ENCODE measurements at regions not wholly inside any gene's neighbourhood (a gene's known extent, or its start where the extent isn't known, plus 50 kb on each side); places are given as distances from the start of the nearest gene placed in this dataset.

DNA sequence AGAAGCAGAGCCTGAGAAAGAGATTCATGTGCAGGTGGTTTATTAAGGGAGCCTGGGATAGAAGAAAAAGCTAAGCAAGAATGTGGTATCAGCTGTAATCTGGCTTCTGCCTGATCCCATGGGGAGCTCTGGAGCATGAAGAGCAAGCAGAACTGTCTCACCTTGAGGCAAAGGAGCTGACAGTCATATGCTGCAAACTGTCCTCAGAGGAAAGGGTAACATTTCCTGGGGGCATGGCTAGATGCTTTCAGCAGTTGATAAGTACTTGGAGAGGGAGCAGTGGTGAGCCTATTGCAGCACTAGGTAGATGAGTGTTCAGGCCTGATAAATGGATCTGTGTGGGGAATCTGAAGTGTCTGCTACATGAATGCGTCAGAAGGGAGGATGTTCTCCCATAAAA, 621.5 kb upstream of the BTBD3 start:
- DNase-seq (ENCODE audit: low spot score), result no peak

DNA sequence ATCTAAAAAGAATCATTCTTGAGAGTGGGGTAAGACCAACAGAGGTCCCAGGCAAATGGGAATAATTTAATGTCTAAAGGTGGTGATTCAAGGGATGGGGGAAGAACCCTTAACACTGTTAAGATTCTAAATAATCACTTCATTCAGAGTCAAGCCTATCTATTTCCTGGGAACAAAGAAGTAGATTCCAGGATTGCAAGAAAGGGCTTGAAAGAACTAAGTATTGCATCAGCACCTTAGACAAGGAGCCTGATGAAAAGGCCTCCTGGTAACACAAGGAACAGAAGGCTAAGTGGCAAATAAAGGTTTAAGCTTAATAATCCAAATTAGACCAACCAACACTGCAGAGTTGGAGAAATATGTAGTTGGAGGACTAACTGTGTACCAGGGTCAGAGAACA, 620.7 kb upstream of the BTBD3 start:
- no peak for DNase-seq (ENCODE audit: low spot score)

DNA sequence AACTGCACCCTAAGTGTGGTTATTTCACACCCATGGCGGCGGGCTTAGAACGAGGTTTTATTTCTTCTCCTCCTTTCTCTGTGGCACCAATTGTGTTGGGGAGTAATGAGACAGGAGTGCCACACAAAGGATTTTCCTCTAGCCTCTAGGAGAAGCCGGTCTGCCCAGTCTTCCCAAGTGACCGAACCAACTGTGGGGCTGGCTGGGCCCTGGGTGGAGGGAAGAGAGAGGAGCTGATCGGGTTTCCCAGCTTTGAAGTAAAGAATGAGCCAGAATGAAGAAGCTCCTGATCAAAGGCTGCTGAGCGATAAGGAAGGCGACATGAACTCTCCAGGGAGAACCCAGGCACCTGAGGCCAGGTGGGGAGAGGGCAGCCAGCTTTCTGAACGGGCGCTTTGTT, 616.0 kb upstream of the BTBD3 start:
- DNase-seq (ENCODE audit: low spot score), result no peak

DNA sequence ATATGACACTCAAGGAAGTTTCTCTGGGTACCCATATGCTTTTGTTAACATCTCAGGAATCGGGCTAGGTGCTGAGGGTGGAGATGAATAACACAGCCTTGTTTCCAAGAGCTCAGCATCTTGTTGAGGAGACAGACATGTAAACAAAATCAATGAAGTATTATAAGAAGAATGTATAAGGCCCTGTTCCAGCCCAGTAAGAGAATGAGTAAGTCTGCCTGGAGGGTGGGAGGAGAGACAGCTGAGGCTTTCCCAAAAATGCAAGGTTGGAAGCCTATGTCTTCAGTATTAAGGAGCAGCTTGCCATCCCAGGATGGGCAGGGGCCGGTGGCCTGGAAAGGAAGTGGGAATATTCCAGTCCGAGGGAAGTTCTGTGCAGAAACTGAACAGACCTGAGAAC, 615.3 kb upstream of the BTBD3 start:
- DNase-seq (ENCODE audit: low spot score), result no peak

DNA sequence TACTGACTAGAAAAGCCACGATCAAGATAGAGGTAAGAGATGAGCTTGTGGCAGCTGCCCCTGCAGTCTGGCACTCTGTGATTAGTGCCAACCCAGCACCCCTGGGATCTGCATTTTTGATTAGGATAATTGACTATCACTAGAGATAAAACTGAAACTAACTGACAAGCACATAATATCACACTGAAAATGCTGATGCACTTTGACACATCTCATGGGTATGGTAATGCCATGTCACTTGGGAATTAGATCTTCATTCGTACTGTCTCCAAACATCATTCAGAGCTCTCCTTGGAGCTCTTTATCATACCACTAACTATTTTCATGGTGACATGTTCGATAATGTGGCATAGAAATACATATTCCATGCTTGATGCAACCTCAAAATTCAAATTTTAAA, 612.9 kb upstream of the BTBD3 start:
- DNase-seq (ENCODE audit: low spot score), result no peak

DNA sequence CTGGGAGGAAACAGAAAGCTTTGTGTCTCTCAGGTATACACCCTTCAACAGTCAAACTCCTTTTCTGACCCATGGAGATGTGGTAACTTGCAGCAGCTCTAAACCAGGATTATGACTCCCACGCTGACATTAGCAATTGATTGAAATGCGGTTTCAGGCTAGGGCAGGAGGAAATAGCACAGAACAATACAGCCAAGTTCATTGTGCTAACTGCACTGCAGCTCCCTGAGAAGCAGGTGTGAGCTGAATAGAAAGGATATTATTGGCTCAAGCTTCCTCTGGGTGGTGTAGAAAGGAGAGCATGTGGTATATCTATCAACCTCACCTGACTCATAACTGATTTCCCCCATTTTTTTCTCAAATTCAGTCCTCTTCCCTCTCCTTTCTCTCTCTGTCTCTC, 612.3 kb upstream of the BTBD3 start:
- peak; percentile 52 for DNase-seq (ENCODE audit: low spot score)

DNA sequence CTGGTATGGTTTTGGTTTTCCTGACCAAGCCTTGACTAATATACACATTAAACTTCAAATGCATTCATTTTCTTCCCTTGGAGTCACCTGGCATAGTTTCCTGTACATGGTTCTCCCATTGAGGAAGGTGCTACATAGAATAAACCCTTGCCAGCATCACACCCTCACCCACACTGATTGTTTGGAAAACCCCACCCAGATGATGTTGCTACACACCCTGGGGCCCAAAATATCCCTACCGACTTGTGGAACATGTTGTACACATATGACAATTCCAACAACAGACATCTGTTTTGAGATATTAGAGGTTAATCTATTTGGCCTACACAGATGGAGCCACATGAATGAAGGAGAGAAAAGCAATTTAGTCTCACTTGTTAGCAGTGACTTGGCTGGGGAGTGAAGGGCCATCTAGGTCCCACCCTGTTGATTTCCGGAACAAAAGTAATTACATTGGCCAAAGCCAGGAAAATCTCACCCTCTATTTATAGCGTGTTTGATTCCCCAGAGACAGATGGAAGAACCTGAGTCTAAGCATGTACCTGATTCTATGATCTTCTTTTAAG, 606.0 kb upstream of the BTBD3 start:
- no peak for DNase-seq (ENCODE audit: low spot score)

DNA sequence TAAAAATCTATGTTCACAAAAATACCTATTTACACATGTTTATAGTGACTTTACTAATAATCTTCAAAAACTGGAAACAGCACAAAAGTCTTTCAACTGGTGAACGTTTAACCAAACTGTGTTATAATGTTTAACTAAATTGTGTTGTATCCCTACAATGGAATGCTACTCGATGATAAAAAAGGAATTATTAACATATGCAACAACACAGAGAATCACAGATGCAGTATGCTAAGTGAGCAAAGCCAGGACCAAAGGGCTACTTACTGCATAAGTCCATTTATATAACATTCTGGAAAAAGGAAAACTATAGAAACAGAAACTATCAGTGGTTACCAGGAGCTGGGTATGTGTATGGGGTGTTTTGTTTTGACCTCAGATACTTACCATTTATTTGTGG, 602.2 kb upstream of the BTBD3 start:
- no peak for DNase-seq (ENCODE audit: low spot score)

DNA sequence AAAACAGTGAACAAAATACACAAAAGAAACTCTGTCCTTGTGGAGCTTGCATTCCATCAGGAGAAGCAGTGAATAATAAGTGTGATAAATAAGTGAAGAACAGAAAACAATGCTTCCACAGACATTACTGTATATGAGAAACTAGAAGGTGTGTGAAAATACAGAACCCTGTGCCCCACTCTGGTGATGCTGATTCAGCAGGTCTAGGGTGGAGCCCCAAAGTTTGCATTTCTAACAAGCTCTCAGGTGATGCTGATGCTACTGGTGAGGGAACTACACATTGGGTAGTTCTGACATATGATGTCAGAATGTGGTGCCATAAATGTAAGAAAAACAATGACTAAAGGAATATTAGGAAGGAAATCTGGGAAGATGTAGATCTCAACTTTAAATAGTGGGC, 601.4 kb upstream of the BTBD3 start:
- no peak for DNase-seq (ENCODE audit: low spot score)

DNA sequence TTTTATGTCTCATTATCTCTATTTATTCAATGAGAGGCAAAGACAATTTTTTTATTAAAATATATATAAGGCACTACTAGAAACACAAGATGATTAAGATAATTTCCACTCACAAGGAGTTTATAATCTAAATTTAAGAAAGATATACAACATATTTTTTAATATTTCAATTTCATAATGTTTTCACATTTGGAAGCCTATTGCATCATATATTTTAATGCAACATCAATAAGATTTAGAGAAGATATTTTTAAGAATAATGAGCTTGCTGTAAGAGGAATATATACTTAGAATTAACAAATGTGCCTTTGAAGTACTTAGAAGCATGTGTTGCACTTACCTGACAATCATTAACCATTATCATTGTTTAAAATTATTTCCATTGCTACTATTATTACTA, 597.7 kb upstream of the BTBD3 start:
- DNase-seq (ENCODE audit: low spot score), result no peak

DNA sequence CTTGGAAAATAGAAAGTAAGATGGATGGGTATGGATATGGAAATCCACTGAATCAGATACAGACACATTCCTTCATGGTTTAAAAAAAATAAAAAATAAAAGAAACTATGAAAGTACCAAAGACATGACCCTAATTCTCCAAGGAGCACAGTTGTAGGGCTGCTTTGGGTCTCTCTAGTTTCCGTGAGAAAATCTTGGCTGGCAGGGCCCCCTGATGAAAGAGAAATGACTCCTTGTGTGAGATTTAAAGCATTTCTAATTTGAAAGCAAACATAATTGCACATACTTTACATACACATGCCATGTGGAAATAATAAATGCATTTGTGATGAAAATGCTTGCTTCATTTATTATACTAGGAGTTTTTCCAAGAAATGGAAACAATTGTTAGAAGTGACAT, 593.9 kb upstream of the BTBD3 start:
- no peak for DNase-seq (ENCODE audit: low spot score)

DNA sequence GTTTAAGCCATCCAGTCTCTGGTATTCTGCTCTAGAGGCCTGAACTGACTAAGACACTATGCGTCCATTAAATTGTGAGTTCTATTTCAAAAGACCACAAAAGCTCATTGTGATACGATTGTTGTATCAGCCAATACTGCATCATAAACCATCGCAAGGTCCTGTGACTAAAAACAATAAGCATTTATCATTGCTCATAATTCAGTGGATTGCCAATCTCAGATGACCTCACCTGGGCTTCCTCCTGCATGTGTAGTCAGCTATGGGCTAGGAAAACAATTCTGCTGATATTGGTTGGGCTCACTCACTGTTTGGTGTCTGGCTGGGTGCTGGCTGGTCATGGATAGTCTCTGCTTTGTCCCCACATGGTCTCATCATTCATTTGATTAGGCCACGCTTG, 592.7 kb upstream of the BTBD3 start:
- DNase-seq (ENCODE audit: low spot score), result no peak

DNA sequence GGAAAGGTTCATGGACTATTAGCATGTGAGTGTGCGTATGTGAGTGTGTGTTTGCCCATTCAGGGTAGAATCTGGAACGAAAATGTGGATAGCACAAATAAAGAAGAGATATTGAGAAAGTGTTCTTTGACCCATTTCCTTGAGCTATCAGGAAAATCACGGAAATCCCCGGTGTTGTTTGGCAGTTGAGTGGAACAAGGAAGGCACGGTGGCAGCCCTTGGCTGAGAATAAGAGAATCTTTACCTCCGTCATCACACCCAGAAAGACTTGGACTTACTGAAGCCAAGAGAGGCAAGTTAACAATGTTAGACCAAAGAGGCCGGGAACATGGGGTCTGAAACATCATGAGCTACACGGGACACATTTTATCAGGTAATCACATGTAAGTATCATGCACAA, 588.9 kb upstream of the BTBD3 start:
- DNase-seq (ENCODE audit: low spot score), result no peak

DNA sequence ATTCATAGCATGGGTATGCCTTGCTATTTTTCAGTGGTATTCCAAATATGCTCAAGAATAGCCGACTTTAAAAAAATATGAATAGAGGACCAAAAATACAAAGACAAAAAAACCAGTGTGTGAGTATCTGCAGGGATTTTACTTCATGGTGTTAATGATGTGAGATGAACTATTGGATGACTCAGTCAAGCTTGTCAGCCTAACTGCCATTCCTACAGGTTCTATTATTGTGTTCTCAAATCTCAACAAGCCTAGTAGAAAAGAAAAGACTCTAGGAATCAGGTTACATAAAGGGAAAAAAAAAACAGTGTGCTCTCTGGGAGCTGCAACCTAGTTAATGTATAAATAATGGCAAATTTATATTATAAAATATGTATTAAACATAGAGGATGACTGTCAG, 588.4 kb upstream of the BTBD3 start:
- DNase-seq (ENCODE audit: low spot score), result peak; percentile 6

DNA sequence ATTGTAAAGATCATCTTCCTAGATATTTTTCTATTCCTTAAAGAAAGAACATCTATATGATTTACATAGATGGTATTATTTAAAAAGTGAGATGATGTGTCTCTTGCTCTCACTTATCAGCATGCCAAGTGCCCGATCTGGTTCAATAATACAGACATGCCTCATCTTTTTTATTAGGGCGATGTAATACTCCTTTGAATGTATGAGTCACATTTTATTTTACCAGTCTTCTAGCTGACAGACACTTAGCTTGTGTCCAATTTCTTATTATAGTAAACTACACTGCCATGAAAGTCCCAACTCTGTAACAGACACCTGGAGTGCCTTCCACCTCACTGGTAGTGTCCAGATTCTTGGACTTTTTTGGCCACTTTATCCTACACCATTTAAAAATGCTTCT, 586.6 kb upstream of the BTBD3 start:
- no peak for DNase-seq (ENCODE audit: low spot score)

DNA sequence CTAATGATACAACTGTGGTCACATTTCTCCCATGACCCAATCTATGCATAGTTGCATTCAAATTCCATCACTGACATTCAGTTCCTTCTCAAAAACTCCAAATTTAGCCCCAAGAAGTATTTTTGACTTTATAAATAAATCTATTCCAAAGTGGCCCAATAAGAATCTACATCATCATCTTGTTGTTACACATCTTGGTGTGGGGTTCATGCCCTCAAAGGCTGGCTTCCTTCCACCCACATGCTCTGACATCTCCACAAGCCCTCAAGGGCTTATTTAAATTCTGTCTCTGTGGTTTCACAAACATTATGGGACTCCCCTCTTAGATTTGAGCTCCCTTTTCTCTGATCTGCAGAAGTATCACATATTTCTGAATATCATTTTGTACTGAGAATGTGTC, 585.3 kb upstream of the BTBD3 start:
- DNase-seq (ENCODE audit: low spot score), result no peak

DNA sequence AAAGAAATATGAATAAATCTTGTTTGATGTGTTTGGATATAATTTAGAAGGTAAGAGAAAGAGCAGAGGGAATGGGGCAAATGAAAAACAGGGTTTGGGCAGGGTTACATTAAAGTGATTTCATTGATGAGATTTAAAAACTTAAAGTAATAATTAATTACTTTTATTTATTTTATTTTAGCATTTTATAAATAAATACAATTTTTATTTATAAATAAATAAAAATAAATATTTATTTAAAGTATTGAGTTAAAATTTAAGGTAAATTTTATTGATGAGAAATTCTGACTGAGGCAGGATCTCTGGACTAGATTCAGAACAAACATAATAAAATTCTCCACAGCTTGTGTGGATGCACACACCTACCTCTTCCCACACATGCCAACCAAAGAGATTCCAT, 584.1 kb upstream of the BTBD3 start:
- no peak for DNase-seq (ENCODE audit: low spot score)

DNA sequence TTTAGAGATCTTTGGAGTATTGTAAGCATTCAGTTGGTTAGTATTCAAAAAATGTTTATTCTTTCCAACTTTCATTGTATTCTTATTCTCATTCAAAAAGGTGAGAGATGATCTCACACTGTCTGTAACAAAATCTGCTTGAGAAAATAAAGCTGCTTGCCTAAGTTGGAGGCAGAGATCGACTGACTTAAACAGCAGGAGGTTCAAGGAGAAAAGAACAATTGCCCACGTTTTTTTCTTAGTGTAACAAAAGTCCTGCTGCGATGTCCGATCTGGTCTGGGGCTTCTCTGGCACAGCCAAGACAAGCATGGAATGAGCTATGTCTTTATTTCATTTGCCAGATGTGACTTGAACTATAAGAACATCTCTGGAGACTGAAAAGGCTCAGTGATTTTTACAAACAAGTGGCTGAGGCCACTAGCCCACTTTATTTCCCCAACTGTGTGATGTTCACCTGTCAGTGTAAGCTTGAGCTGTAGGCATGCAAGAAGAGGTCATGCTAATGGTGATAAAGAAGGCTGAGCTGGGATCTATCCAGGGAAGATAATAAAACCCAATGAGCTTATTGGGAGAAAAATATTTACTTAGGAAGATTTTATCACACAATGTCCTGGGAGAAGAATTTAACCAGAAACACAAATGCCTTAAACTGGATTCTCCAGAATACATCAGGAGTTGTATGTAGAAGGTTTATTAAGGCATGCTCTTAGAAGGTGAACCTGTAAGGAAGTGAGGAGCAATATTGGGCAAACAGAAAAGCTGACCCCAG, 580.1 kb upstream of the BTBD3 start:
- no peak for DNase-seq (ENCODE audit: low spot score)

DNA sequence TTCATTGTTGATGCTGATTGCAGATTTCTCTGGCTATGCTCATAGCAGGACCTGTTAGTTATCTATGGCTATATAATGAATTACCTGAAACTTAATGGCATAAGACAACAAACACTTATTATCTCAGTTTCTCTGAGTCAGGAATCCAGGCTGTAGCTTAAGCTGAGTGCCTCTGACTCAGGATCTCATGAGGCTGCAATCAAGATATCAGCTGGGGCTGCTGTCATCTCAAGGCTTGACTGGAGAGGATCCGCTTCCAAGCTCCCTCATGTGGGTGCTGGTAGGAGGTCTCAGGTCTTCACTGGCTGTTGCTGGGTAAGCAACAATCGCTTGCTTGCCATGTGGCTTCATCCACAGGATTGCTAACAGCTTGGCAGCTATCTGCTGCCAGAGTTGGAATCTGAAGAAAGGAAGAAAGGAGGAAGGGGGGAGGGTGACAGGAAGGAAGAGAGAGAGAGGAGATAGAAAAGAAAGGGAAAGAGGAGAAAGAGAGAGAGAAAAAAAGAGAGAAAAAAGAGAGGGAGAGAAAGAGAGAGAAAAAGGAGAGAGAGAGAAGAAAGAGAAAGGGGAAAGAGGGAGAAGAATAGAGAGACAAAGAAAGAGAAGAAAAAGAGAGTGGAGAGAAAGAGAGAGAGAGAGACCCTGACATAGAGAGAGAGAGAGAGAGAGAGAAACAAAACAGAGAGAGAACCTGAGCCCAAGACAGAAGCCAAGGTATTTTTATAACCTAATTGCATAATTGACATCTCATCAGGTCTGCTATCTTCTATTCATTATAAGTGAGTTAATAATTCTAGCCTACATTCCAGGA, 579.0 kb upstream of the BTBD3 start:
- DNase-seq (ENCODE audit: low spot score), result no peak

DNA sequence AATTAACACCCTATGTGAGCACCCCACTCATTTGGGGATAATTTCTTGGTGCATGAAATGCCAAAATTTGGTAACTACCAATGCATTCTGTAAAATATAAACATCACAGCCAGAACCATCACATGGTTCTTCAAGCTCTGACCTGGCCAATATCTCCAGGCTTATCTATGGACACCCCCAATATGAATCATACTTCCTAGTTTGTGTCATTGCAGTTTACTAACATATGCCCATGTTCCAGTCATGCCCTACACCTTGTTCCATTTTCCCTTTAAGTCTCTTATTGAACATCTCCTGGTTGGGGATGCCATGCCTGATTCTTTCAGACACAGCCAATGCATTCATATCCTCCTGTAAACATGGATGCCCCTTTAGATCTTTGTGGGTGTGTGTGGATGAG, 572.8 kb upstream of the BTBD3 start:
- no peak for DNase-seq (ENCODE audit: low spot score)

DNA sequence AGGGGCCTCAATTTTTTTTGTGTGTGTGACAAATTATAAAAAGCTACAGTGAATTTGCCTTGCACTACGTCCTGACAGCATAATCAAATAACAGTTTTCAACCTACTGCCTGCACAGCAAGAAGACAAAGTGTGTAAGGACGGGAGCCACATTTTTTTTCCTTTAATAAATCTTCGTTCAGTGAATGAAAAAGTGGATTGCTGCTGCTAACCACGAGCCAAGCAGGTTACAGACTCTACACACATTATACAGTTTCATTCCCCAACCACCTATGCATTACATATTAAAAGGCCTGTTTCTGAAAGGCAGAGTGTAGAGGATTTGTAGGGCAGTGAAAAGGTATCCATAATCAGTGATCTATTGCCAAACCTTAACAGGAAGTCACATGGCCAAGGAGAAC, 570.0 kb upstream of the BTBD3 start:
- DNase-seq (ENCODE audit: low spot score), result no peak

DNA sequence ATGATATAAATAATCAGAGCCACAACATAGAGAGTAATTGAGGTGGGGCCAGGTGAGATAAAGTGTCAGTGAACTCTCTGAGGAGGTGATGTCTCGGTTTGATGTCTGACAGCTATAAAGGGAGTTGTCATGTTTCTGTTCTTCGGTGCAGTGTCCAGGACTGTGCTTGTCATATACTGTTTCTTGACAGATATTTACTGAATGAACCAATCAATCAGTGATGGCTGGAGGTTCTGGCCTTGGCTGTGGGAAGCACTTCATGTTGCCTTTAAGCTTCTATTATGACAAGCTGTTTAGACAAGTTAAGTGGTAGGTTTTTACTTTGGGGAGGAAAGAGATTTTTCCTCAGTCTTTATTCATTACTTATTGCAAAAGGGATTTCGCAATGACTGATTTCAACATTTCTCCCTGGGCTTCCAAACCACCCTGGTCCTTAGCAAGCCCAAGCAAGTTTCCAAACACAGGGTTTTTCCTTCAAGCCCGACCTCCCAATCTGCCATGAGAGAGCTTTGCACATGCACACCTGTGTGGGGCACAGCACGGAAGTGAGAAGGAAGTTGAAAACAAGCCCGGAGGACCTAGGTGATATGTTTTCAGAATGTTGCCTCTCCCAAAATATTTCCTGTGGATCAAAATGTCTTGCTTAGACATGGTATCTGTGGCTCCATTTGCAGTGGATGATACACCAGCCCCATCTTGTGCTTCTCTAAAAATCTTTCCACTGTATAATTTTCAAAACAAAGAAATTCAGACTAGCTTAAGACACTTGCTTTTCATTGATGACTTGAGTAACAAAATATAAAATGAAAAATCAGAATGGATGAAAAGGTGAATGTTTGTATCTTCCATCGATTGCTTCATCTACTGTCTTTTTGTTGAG, 567.3 kb upstream of the BTBD3 start:
- no peak for DNase-seq (ENCODE audit: low spot score)

All from SW480 (cell line).